Astrocyte of the spinal cord (primary cell): ENCODE measurements at regions not wholly inside any gene's neighbourhood (a gene's known extent, or its start where the extent isn't known, plus 50 kb on each side); places are given as distances from the start of the nearest gene placed in this dataset.

Source experiments
- DNase-seq: peaks from one replicate; pipeline ENCODE4 v3.0.0; 2011; ENCODE audit warnings: low read depth, low spot score
- H3K4me3 ChIP-seq: 2 replicates; pipeline ENCODE4 v1.5.1; 2011; ENCODE audit warnings: low read depth, mild to moderate bottlenecking, low read length, moderate library complexity
- CTCF ChIP-seq: IDR thresholded peaks from 2 replicates; pipeline ENCODE4 v1.5.1; 2012; ENCODE audit warnings: low read depth, mild to moderate bottlenecking, low read length, inconsistent platforms
- in situ Hi-C: cut with HindIII; loops from 2 replicates; pipeline ENCODE4 v1.10.0; 2017; ENCODE audit warnings: low sequenced_read_pairs

GRCh38 chr14:97053941-97054340 lies 256.8 kb downstream of the VRK1 start:
- TF ChIP-seq CTCF: no peak
- DNase-seq: no peak
- no peak overlapping the region for H3K4me3 ChIP-seq
- in situ Hi-C loops: no loop called here

DNA sequence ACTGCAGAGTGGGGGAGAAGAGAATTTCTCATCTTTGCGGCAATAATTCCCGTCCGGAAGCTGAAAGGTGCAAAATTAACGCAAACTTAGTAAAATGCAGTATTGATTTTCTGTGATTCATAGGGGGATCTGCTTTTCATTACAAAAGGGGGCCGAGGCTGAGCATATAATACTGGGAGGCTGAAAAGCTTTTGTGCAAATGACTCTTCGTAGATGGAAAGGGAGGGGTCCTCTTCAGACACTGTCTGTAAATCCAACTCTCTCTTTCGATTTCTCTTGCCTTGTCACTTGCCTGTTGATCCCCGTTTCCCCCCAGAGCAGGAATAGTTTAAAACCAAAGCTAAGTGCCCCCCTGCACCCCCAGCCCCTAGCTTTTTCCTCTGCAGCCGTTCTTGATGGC lies 258.2 kb downstream of the VRK1 start:
- H3K4me3 ChIP-seq: no peak overlapping the region
- DNase-seq: no peak
- in situ Hi-C loops: no loop called here
- TF ChIP-seq CTCF: no peak

DNA sequence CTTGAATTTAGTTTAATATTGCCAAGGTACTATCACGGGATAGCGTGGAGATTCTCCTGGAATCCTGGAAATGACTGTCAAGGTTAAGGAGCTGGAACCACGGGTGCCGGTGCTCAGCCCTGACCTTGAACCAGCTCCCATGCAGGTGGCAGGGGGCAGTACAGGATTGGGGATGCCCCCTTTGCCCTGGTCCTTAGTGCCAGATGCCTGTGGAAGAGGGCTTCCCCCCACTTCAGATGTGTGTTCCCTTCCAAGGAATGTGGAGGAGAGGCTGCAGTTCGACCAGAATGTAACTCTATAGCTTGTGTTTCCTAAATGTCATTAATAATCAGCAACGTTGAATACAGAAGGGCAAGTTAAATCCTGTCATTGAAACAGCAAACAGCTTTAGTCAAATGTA lies 258.9 kb downstream of the VRK1 start:
- in situ Hi-C loops: no loop called here
- no peak for DNase-seq
- H3K4me3 ChIP-seq: no peak overlapping the region
- no peak for TF ChIP-seq CTCF

GRCh38 chr14:97057238-97058073 lies 260.3 kb downstream of the VRK1 start:
- in situ Hi-C loops: no loop called here
- TF ChIP-seq CTCF: no peak
- DNase-seq: no peak

GRCh38 chr14:97058074-97058467 lies 260.9 kb downstream of the VRK1 start:
- in situ Hi-C loops: no loop called here
- no peak for TF ChIP-seq CTCF
- H3K4me3 ChIP-seq: no peak overlapping the region
- no peak for DNase-seq

More at GRCh38 chr14:97057238-97058073, 260.3 kb downstream of the VRK1 start:
- no peak overlapping the region for H3K4me3 ChIP-seq

DNA sequence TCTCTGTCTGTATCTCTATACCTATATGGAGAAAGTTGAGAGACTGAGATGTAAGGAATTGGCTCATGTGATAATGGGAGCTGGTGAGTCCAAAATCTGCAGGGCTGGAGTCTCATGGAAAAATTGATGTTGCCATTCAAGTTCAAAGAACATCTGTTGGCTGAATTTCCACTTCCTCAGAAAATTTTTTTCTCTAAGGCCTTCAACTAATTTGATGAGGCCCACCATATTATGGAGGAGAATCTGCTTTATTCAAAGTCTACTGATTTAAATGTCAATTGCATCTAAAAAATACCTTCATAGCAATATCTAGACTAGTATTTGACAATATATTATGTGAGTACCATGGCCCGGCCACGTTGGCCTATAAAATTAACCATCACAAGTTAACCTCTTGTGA lies 261.4 kb downstream of the VRK1 start:
- in situ Hi-C loops: no loop called here
- no peak for DNase-seq
- no peak for TF ChIP-seq CTCF
- H3K4me3 ChIP-seq: no peak overlapping the region
